GM12864 (cell line): ENCODE measurements at regions not wholly inside any gene's neighbourhood (a gene's known extent, or its start where the extent isn't known, plus 50 kb on each side); places are given as distances from the start of the nearest gene placed in this dataset.

ENCODE experiments used
- DNase-seq: peaks from one replicate; pipeline ENCODE4 v3.0.0-alpha.2; 2011; ENCODE audit warnings: low read depth
- H3K4me3 ChIP-seq: 2 replicates; pipeline ENCODE4 v1.5.1; 2011; ENCODE audit warnings: mild to moderate bottlenecking, low read depth, low read length, control low read depth
- CTCF ChIP-seq: IDR thresholded peaks from 2 replicates; pipeline ENCODE4 v1.5.1; 2011; ENCODE audit warnings: low read depth, mild to moderate bottlenecking, moderate library complexity, low read length, control low read depth, inconsistent platforms; ENCODE audit errors: missing control alignments

GRCh38 chr2:180577567-180577966 is 402.8 kb upstream of the UBE2E3 start:
- no peak overlapping the region for H3K4me3 ChIP-seq
- DNase-seq: no peak
- no peak for TF ChIP-seq CTCF

- H3K4me3 ChIP-seq: no peak overlapping the region
- TF ChIP-seq CTCF: no peak
- DNase-seq: no peak
Observed at GRCh38 chr2:180573951-180574350, 406.5 kb upstream of the UBE2E3 start.

GRCh38 chr2:180572346-180572745 is 408.1 kb upstream of the UBE2E3 start:
- DNase-seq: no peak
- no peak overlapping the region for H3K4me3 ChIP-seq
- no peak for TF ChIP-seq CTCF

- no peak for TF ChIP-seq CTCF
- no peak overlapping the region for H3K4me3 ChIP-seq
- no peak for DNase-seq
Observed at GRCh38 chr2:180571559-180571958, 408.8 kb upstream of the UBE2E3 start.

GRCh38 chr2:180570864-180571263 is 409.5 kb upstream of the UBE2E3 start:
- TF ChIP-seq CTCF: no peak
- H3K4me3 ChIP-seq: no peak overlapping the region
- DNase-seq: no peak

GRCh38 chr2:180564051-180564450 is 416.4 kb upstream of the UBE2E3 start:
- no peak for DNase-seq
- no peak for TF ChIP-seq CTCF

GRCh38 chr2:180562378-180562777 is 418.0 kb upstream of the UBE2E3 start:
- TF ChIP-seq CTCF: no peak
- H3K4me3 ChIP-seq: no peak overlapping the region
- DNase-seq: no peak

More at GRCh38 chr2:180564051-180564450, 416.4 kb upstream of the UBE2E3 start:
- no peak overlapping the region for H3K4me3 ChIP-seq
